ENCODE measurements at regions not wholly inside any gene's neighbourhood (a gene's known extent, or its start where the extent isn't known, plus 50 kb on each side); places are given as distances from the start of the nearest gene placed in this dataset.

GRCh38 chr4:151462554-151462953 lies 53.6 kb downstream of the FHIP1A start:
- TF ChIP-seq EP300 (IDR thresholded peaks at IDR 0.05) (no peak), CTCF (IDR thresholded peaks at IDR 0.05) (no peak), POLR2A (IDR thresholded peaks at IDR 0.05) (no peak)
